ENCODE measurements at regions not wholly inside any gene's neighbourhood (a gene's known extent, or its start where the extent isn't known, plus 50 kb on each side); places are given as distances from the start of the nearest gene placed in this dataset.

DNA sequence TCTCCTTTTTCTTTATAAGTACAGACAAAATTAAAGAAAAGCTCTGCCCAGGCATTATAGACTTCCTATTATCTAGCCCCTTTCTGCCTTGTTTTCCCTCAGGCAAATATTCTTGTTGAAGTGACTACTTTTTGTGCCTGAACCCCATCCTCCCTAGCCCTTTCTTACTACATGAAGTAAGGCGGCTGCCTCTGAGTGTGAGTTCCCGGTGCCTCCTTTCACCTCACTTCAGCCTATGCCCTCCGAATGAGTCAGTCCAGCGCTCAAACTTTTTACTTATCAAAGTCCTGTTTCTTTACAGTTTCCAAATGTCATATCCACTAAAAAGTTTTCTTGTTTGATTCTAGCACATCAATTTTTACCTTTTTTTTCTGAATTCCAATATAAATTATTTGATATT lies 778.3 kb upstream of the NRXN1 start:
- BruUV-seq (replicated peaks), result no TSS peak

DNA sequence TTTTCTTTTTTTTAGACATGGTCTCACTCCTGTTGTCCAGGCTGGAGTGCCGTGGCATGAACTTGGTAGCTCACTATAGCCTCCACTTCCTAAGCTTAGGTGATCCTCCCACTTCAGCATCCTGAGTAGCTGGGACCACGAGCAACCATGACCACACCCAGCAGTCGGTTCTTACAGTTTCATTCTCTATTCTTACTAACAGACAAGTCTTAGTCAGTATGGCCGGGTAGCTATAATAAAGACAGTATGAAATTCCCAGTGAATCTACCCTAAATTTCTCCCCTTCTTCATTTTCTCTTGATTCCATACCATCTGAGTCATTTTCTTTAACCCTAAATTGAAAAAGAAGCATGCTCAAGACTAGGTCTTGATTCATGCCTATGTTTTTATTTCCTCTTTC lies 775.3 kb upstream of the NRXN1 start:
- H3K4me3 ChIP-seq, result no peak overlapping the region
- no peaks in the 10 kb centered on the region for H3K4me1 ChIP-seq (ENCODE audit: control insufficient read depth, insufficient read depth, low read length)
- no peak overlapping the region for H2AFZ ChIP-seq (ENCODE audit: control insufficient read depth, low read depth, low read length)
- ChIA-PET CTCF (interaction anchor here (1.7 kb wide), 1 partner anchor 12 kb away, joined by 6 read pairs; no protein-coding TSS in a partner anchor), SMC1A (ENCODE audit: uncharacterized antibody, unreplicated experiment) (no interaction called here), POLR2A (no interaction called here), RAD21 (ENCODE audit: unreplicated experiment) (no interaction called here)
- no peaks in the 10 kb centered on the region for H3K9me3 ChIP-seq (replicated peaks; ENCODE audit: control insufficient read depth, insufficient read depth, low read length)
- in situ Hi-C loops (cut with MboI), result no loop called here
- intact Hi-C loops (cut with micrococcal nuclease; ENCODE audit: unreplicated experiment), result no loop called here
- FAIRE-seq, result no peak
- no peaks in the 10 kb centered on the region for H4K20me1 ChIP-seq (ENCODE audit: control insufficient read depth, insufficient read depth)
- no peak overlapping the region for H3K9ac ChIP-seq (ENCODE audit: control insufficient read depth, insufficient read depth, low read length)
- DNase-seq (ENCODE audit: low read depth, low spot score), result no peak
- 18% methylated on average over 3 of the region's 4 CpGs for WGBS (ENCODE audit: insufficient coverage, insufficient replicate concordance, low lambda C conversion rate, missing lambda C conversion rate)
- H3K4me2 ChIP-seq (ENCODE audit: control insufficient read depth, insufficient read depth), result no peak overlapping the region
- no TSS peak for BruUV-seq (replicated peaks)
- ATAC-seq, result no peak
- H3K36me3 ChIP-seq (ENCODE audit: control insufficient read depth in 2 of 2, insufficient read depth in 2 of 2, low read length in 1 of 2), result no peaks in the 10 kb centered on the region
- no peak overlapping the region for H3K27ac ChIP-seq (ENCODE audit: control insufficient read depth, insufficient read depth)
- no peaks in the 10 kb centered on the region for H3K79me2 ChIP-seq (ENCODE audit: control insufficient read depth, insufficient read depth, low read length)
- no peaks in the 10 kb centered on the region for H3K27me3 ChIP-seq (replicated peaks in 1 of 2; ENCODE audit: control insufficient read depth in 2 of 2, insufficient read depth in 2 of 2, low read length in 1 of 2)
- TF ChIP-seq RB1 (IDR thresholded peaks at IDR 0.05; ENCODE audit: borderline replicate concordance) (no peak), TAF1 (IDR thresholded peaks at IDR 0.05; ENCODE audit: borderline replicate concordance, low read depth, low read length) (no peak), KAT2A (conservative IDR thresholded peaks at IDR 0.05; ENCODE audit: control insufficient read depth, low read depth, low read length) (no peak), TCF7 (IDR thresholded peaks at IDR 0.05; ENCODE audit: borderline replicate concordance) (no peak), RELA (IDR thresholded peaks at IDR 0.05; ENCODE audit: borderline replicate concordance, partially characterized antibody) (no peak), RUNX3 (IDR thresholded peaks at IDR 0.05; ENCODE audit: low read length) (no peak), JUND (IDR thresholded peaks at IDR 0.05; ENCODE audit: low read depth, low read length) (no peak), MXI1 (IDR thresholded peaks at IDR 0.05; ENCODE audit: low read depth, low read length) (no peak), CHD2 (IDR thresholded peaks at IDR 0.05; ENCODE audit: borderline replicate concordance, low read depth, low read length) (no peak), CHD1 (IDR thresholded peaks at IDR 0.05; ENCODE audit: low read depth, low read length) (no peak), CREM (IDR thresholded peaks at IDR 0.05; ENCODE audit: low read depth) (no peak)
- TF ChIP-seq, protein P1, sequence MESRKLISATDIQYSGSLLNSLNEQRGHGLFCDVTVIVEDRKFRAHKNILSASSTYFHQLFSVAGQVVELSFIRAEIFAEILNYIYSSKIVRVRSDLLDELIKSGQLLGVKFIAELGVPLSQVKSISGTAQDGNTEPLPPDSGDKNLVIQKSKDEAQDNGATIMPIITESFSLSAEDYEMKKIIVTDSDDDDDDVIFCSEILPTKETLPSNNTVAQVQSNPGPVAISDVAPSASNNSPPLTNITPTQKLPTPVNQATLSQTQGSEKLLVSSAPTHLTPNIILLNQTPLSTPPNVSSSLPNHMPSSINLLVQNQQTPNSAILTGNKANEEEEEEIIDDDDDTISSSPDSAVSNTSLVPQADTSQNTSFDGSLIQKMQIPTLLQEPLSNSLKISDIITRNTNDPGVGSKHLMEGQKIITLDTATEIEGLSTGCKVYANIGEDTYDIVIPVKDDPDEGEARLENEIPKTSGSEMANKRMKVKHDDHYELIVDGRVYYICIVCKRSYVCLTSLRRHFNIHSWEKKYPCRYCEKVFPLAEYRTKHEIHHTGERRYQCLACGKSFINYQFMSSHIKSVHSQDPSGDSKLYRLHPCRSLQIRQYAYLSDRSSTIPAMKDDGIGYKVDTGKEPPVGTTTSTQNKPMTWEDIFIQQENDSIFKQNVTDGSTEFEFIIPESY (IDR thresholded peaks at IDR 0.05), result no peak
- TF ChIP-seq, protein P2, sequence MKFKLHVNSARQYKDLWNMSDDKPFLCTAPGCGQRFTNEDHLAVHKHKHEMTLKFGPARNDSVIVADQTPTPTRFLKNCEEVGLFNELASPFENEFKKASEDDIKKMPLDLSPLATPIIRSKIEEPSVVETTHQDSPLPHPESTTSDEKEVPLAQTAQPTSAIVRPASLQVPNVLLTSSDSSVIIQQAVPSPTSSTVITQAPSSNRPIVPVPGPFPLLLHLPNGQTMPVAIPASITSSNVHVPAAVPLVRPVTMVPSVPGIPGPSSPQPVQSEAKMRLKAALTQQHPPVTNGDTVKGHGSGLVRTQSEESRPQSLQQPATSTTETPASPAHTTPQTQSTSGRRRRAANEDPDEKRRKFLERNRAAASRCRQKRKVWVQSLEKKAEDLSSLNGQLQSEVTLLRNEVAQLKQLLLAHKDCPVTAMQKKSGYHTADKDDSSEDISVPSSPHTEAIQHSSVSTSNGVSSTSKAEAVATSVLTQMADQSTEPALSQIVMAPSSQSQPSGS (IDR thresholded peaks at IDR 0.05; ENCODE audit: low read length), result no peak
- TF ChIP-seq, protein P3, sequence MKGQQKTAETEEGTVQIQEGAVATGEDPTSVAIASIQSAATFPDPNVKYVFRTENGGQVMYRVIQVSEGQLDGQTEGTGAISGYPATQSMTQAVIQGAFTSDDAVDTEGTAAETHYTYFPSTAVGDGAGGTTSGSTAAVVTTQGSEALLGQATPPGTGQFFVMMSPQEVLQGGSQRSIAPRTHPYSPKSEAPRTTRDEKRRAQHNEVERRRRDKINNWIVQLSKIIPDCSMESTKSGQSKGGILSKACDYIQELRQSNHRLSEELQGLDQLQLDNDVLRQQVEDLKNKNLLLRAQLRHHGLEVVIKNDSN (IDR thresholded peaks at IDR 0.05; ENCODE audit: borderline replicate concordance, extremely low read length, insufficient read depth, low read depth, low read length), result no peak

More for the DNA sequence above, 778.3 kb upstream of the NRXN1 start:
- TF ChIP-seq POLR2AphosphoS2 (IDR thresholded peaks at IDR 0.05; ENCODE audit: low read depth, low read length), result no peak
- no peak for TF ChIP-seq SMAD1 (IDR thresholded peaks at IDR 0.05; ENCODE audit: low read depth, partially characterized antibody)
- TF ChIP-seq ZNF217 (IDR thresholded peaks at IDR 0.05), result no peak
- Histone ChIP-seq H3K4me1 (ENCODE audit: control insufficient read depth, insufficient read depth, low read length) (no peaks in the 10 kb centered on the region), H3K27me3 (replicated peaks in 1 of 2; ENCODE audit: control insufficient read depth in 2 of 2, insufficient read depth in 2 of 2, low read length in 1 of 2) (no peaks in the 10 kb centered on the region), H2AFZ (ENCODE audit: control insufficient read depth, low read depth, low read length) (no peak overlapping the region), H4K20me1 (ENCODE audit: control insufficient read depth, insufficient read depth) (no peaks in the 10 kb centered on the region), H3K9me3 (replicated peaks; ENCODE audit: control insufficient read depth, insufficient read depth, low read length) (no peaks in the 10 kb centered on the region), H3K9ac (ENCODE audit: control insufficient read depth, insufficient read depth, low read length) (no peak overlapping the region), H3K27ac (ENCODE audit: control insufficient read depth, insufficient read depth) (no peak overlapping the region), H3K4me3 (no peak overlapping the region), H3K4me2 (ENCODE audit: control insufficient read depth, insufficient read depth) (no peak overlapping the region), H3K36me3 (ENCODE audit: control insufficient read depth in 2 of 2, insufficient read depth in 2 of 2, low read length in 1 of 2) (no peaks in the 10 kb centered on the region), H3K79me2 (ENCODE audit: control insufficient read depth, insufficient read depth, low read length) (no peaks in the 10 kb centered on the region)
- DNase-seq (ENCODE audit: low read depth, low spot score), result no peak
- ChIA-PET SMC1A (ENCODE audit: uncharacterized antibody, unreplicated experiment) (no interaction called here), POLR2A (no interaction called here), CTCF (interaction anchor here (0.9 kb wide), 1 partner anchor 8 kb away, joined by 3 read pairs; no protein-coding TSS in a partner anchor), RAD21 (ENCODE audit: unreplicated experiment) (no interaction called here)
- no peak for FAIRE-seq
- no peak for ATAC-seq
- intact Hi-C loops (cut with micrococcal nuclease; ENCODE audit: unreplicated experiment) (no loop called here), in situ Hi-C loops (cut with MboI) (no loop called here)
- 67% methylated on average over 4 of the region's 4 CpGs for WGBS (ENCODE audit: insufficient coverage, insufficient replicate concordance, low lambda C conversion rate, missing lambda C conversion rate)
